Naive thymus-derived CD8-positive, alpha-beta T cell (primary cell): ENCODE measurements at regions not wholly inside any gene's neighbourhood (a gene's known extent, or its start where the extent isn't known, plus 50 kb on each side); places are given as distances from the start of the nearest gene placed in this dataset.

ENCODE experiments used
- ATAC-seq, 2 donors: fragments of 150-1000 bp; cut with Tn5 transposase in 1 of 2; sonication (Bioruptor Pico), chemical (Tn5 transposase) in 1 of 2; 1 replicate in 1 of 2; 2 replicates in 1 of 2; pipeline ENCODE4 v1.10.0; 2021; ENCODE audit warnings: mild to moderate bottlenecking in 2 of 2, moderate library complexity in 2 of 2
- POLR2A ChIA-PET: fragments of 350-600 bp; sonication (Branson Sonifier 250); formaldehyde crosslinking; loops from one replicate; lab custom pipeline; 2021; ENCODE audit warnings: antibody characterized with exemption; lab: Charles Lee
- DNase-seq, 10 donors: peaks; one replicate each; pipeline versions ENCODE4 v3.0.0 to v3.0.0-alpha.2; 2020 to 2022
- H3K27ac Mint-ChIP-seq, 10 donors: one replicate each; pipeline ENCODE4 v1.8.0; 2020 to 2022; ENCODE audit warnings: mild to moderate bottlenecking in 10 of 10, mixed read lengths in 10 of 10, moderate library complexity in 4 of 10, inconsistent platforms in 1 of 10
- H3K27me3 Mint-ChIP-seq, 5 donors: one replicate each; pipeline ENCODE4 v1.8.0; 2021 to 2022; ENCODE audit warnings: mixed read lengths in 5 of 5
- H3K36me3 Mint-ChIP-seq, 3 donors: one replicate each; pipeline ENCODE4 v1.8.0; 2020 to 2022; ENCODE audit warnings: mixed read lengths in 3 of 3, mild to moderate bottlenecking in 2 of 3, inconsistent platforms in 1 of 3
- H3K4me1 Mint-ChIP-seq, 4 donors: one replicate each; pipeline ENCODE4 v1.8.0; 2021 to 2022; ENCODE audit warnings: mixed read lengths in 4 of 4
- H3K4me3 Mint-ChIP-seq, 10 donors: one replicate each; pipeline ENCODE4 v1.8.0; 2020 to 2022; ENCODE audit warnings: mild to moderate bottlenecking in 10 of 10, mixed read lengths in 10 of 10, moderate library complexity in 6 of 10, inconsistent platforms in 1 of 10
- H3K9me3 Mint-ChIP-seq, 9 donors: one replicate each; pipeline ENCODE4 v1.8.0; 2020 to 2022; ENCODE audit warnings: mixed read lengths in 9 of 9, mild to moderate bottlenecking in 3 of 9, inconsistent platforms in 1 of 9, moderate library complexity in 1 of 9

GRCh38 chr5:116992681-116993080 is 418.1 kb upstream of the SEMA6A start:
- ATAC-seq (no peak), DNase-seq (no peak)
- no peak overlapping the region for H3K4me3 Mint-ChIP-seq
- peaks cover 0 to 2% (median 0%) of the 10 kb centered on the region in 9 donors for H3K9me3 Mint-ChIP-seq
- no peaks in the 10 kb centered on the region for H3K36me3 Mint-ChIP-seq
- no peaks in the 10 kb centered on the region for H3K4me1 Mint-ChIP-seq
- POLR2A ChIA-PET: no interaction called here
- no peaks in the 10 kb centered on the region for H3K27me3 Mint-ChIP-seq
- H3K27ac Mint-ChIP-seq: no peak overlapping the region

- Mint-ChIP-seq H3K4me3 (no peak overlapping the region), H3K27ac (no peak overlapping the region)
- no peak for ATAC-seq
These were observed 415.4 kb upstream of the SEMA6A start for GRCh38 chr5:116989995-116990394.

GRCh38 chr5:116982035-116982434 is 407.4 kb upstream of the SEMA6A start:
- Mint-ChIP-seq H3K27ac (no peak overlapping the region), H3K9me3 (peaks cover 0 to 12% (median 0%) of the 10 kb centered on the region in 9 donors), H3K4me1 (no peaks in the 10 kb centered on the region), H3K27me3 (peaks cover 0 to 5% (median 0%) of the 10 kb centered on the region in 5 donors), H3K36me3 (no peaks in the 10 kb centered on the region), H3K4me3 (no peak overlapping the region)
- POLR2A ChIA-PET: no interaction called here
- DNase-seq (no peak), ATAC-seq (no peak)

More at GRCh38 chr5:116989995-116990394, 415.4 kb upstream of the SEMA6A start:
- no peaks in the 10 kb centered on the region for H3K27me3 Mint-ChIP-seq
- POLR2A ChIA-PET: no interaction called here
- H3K4me1 Mint-ChIP-seq: no peaks in the 10 kb centered on the region
- H3K9me3 Mint-ChIP-seq: no peaks in the 10 kb centered on the region
- no peak for DNase-seq
- no peaks in the 10 kb centered on the region for H3K36me3 Mint-ChIP-seq

GRCh38 chr5:116980581-116980980 is 406.0 kb upstream of the SEMA6A start:
- Mint-ChIP-seq H3K27me3 (peaks cover 0 to 5% (median 0%) of the 10 kb centered on the region in 5 donors), H3K9me3 (peaks cover 0 to 12% (median 0%) of the 10 kb centered on the region in 9 donors), H3K27ac (no peak overlapping the region), H3K4me1 (no peaks in the 10 kb centered on the region), H3K36me3 (no peaks in the 10 kb centered on the region), H3K4me3 (no peak overlapping the region)
- POLR2A ChIA-PET: no interaction called here
- DNase-seq (no peak), ATAC-seq (no peak)

DNA sequence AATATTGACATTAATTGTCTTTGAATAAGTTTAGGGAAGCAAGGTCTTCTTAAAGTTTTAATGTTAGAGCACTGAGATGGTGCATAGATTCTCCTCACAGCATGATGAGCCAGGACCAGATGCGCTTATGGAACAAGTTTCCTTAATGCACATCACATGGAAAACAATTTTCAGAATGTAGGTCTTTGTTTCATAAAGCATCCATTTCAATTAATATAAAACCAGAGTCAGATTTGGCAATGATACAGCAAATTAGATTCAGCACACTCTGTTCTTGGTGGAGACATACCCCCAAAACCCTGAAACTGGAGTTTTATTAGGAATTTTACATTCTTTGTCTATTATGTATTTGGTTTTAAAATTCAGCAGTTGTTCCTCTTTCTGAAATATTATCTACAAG is 402.1 kb upstream of the SEMA6A start:
- Mint-ChIP-seq H3K4me3 (no peak overlapping the region), H3K4me1 (no peaks in the 10 kb centered on the region), H3K36me3 (no peaks in the 10 kb centered on the region), H3K27ac (no peak overlapping the region), H3K9me3 (peaks cover 1 to 18% (median 5%) of the 10 kb centered on the region in 9 donors), H3K27me3 (peaks cover 0 to 5% (median 0%) of the 10 kb centered on the region in 5 donors)
- no peak for DNase-seq
- no peak for ATAC-seq
- POLR2A ChIA-PET: no interaction called here

GRCh38 chr5:116971131-116971530 is 396.5 kb upstream of the SEMA6A start:
- POLR2A ChIA-PET: no interaction called here
- H3K36me3 Mint-ChIP-seq: peaks cover 0 to 6% (median 1%) of the 10 kb centered on the region in 3 donors
- ATAC-seq: no peak
- no peak overlapping the region for H3K4me3 Mint-ChIP-seq
- DNase-seq: no peak
- no peaks in the 10 kb centered on the region for H3K4me1 Mint-ChIP-seq
- H3K9me3 Mint-ChIP-seq: peaks cover 0 to 18% (median 11%) of the 10 kb centered on the region in 9 donors
- H3K27ac Mint-ChIP-seq: no peak overlapping the region
- H3K27me3 Mint-ChIP-seq: peaks cover 0 to 4% (median 0%) of the 10 kb centered on the region in 5 donors

- Mint-ChIP-seq H3K36me3 (peaks cover 0 to 6% (median 1%) of the 10 kb centered on the region in 3 donors), H3K9me3 (peaks cover 0 to 18% (median 11%) of the 10 kb centered on the region in 9 donors), H3K4me3 (no peak overlapping the region), H3K27me3 (peaks cover 0 to 4% (median 0%) of the 10 kb centered on the region in 5 donors), H3K27ac (no peak overlapping the region), H3K4me1 (no peaks in the 10 kb centered on the region)
- ATAC-seq (no peak), DNase-seq (no peak)
- POLR2A ChIA-PET: no interaction called here
These were observed 395.7 kb upstream of the SEMA6A start for GRCh38 chr5:116970318-116970717.

GRCh38 chr5:116964438-116964837 is 389.8 kb upstream of the SEMA6A start:
- Mint-ChIP-seq H3K27me3 (peaks cover 0 to 4% (median 0%) of the 10 kb centered on the region in 5 donors), H3K36me3 (peaks cover 0 to 6% (median 1%) of the 10 kb centered on the region in 3 donors), H3K9me3 (peaks cover 0 to 9% (median 1%) of the 10 kb centered on the region in 9 donors), H3K4me1 (no peaks in the 10 kb centered on the region), H3K4me3 (no peak overlapping the region), H3K27ac (no peak overlapping the region)
- DNase-seq (no peak), ATAC-seq (no peak)
- POLR2A ChIA-PET: no interaction called here

DNA sequence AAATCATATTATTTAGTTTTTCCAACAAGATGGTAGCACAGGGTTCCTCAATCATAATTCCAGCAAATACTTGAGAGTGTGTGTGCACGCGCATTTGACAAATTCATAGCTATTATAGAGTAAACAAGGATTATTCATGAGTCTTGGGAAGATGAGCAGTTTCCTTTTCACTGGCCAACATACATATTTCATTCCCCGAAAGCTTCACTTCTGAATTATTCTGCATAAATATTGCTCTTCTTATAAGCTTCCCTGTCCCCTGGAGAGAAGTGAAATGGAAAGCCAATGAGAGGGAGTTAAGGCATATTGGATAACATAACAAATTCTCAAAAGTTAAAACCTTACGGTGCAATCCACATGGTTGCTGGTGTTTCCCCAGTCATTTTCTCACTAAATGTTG is 386.4 kb upstream of the SEMA6A start:
- no peak for DNase-seq
- ATAC-seq: no peak
- H3K36me3 Mint-ChIP-seq: no peaks in the 10 kb centered on the region
- no peak overlapping the region for H3K27ac Mint-ChIP-seq
- peaks cover 0 to 2% (median 0%) of the 10 kb centered on the region in 9 donors for H3K9me3 Mint-ChIP-seq
- POLR2A ChIA-PET: no interaction called here
- H3K27me3 Mint-ChIP-seq: peaks cover 0 to 2% (median 0%) of the 10 kb centered on the region in 5 donors
- no peaks in the 10 kb centered on the region for H3K4me1 Mint-ChIP-seq
- H3K4me3 Mint-ChIP-seq: no peak overlapping the region

DNA sequence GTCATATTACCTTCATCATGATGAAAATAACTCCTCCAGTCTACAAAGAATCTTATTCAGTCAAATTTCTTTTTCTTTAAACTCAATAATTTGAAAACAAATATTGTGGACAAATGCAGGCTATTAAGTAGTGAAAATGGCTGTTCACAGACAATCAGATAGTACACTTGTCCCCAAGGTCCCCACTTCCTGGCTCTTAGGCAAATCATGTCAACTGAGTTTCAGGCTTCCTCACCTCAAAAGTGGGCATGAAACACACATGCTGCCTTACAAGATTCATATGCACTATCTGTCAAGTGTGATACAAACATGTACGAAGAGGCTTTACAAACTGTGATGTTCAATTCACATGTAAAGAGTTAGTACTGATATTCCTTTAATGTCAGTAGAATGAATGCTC is 385.2 kb upstream of the SEMA6A start:
- Mint-ChIP-seq H3K36me3 (no peaks in the 10 kb centered on the region), H3K27me3 (peaks cover 0 to 2% (median 0%) of the 10 kb centered on the region in 5 donors), H3K4me1 (no peaks in the 10 kb centered on the region), H3K9me3 (no peaks in the 10 kb centered on the region), H3K4me3 (no peak overlapping the region), H3K27ac (no peak overlapping the region)
- ATAC-seq: no peak
- POLR2A ChIA-PET: no interaction called here
- DNase-seq: no peak

GRCh38 chr5:116953251-116953930 is 378.8 kb upstream of the SEMA6A start:
- H3K36me3 Mint-ChIP-seq: no peaks in the 10 kb centered on the region
- no peak overlapping the region for H3K4me3 Mint-ChIP-seq
- POLR2A ChIA-PET: no interaction called here
- H3K27me3 Mint-ChIP-seq: peaks cover 0 to 2% (median 0%) of the 10 kb centered on the region in 5 donors
- ATAC-seq: no peak
- no peaks in the 10 kb centered on the region for H3K9me3 Mint-ChIP-seq
- H3K4me1 Mint-ChIP-seq: no peaks in the 10 kb centered on the region
- no peak for DNase-seq
- no peak overlapping the region for H3K27ac Mint-ChIP-seq

- DNase-seq: no peak
- ATAC-seq: no peak
- no peaks in the 10 kb centered on the region for H3K36me3 Mint-ChIP-seq
- POLR2A ChIA-PET: no interaction called here
- H3K27ac Mint-ChIP-seq: no peak overlapping the region
- H3K4me3 Mint-ChIP-seq: no peak overlapping the region
- H3K9me3 Mint-ChIP-seq: no peaks in the 10 kb centered on the region
- H3K4me1 Mint-ChIP-seq: no peaks in the 10 kb centered on the region
- peaks cover 0 to 3% (median 0%) of the 10 kb centered on the region in 5 donors for H3K27me3 Mint-ChIP-seq
These were observed 376.6 kb upstream of the SEMA6A start for GRCh38 chr5:116951219-116951618.

DNA sequence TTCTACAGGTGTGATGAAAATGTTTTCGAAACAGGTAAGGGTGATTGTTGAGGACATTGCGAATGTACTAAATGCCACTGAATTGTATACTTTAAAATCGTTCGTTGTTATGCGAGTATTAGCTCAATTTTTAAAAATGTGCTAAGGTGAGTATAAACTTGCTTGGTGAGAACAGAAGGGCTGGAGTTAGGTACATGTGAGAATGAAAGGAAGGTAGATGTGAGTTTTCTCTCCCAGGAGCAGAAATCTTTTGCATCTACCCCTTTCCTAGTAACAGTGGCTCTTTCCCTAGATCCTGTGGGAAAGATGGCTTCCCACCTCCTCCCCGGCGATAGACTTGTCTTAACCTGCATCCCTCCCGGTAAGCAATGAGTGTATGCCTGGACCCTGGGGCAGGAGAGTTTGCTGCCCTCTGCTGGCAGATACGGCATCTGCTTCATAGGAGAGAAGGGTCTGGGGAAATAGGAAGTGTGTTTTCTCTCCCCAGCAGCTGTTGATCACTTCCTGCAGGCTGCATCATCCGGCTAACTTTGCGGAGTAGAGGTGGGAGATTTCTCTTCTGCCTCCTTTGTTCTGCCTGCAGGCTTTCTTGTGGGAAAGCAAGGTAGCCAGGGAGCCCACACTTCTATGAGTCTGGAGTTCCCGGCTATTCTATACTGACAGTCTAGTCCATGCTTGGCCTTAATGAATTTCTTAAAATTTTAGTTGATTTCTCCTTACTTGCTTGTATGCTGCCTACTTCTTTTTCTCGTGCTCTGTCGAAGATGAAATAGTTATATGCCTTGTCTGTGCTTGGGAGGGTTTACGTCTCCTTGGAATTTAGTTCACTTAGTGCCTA is 373.3 kb upstream of the SEMA6A start:
- peaks cover 0 to 2% (median 0%) of the 10 kb centered on the region in 9 donors for H3K9me3 Mint-ChIP-seq
- H3K27me3 Mint-ChIP-seq: peaks cover 0 to 3% (median 0%) of the 10 kb centered on the region in 5 donors
- no peak overlapping the region for H3K27ac Mint-ChIP-seq
- DNase-seq (peak; percentile 1 to 66 (median 22)), ATAC-seq (no peak)
- H3K36me3 Mint-ChIP-seq: no peaks in the 10 kb centered on the region
- H3K4me3 Mint-ChIP-seq: peak overlapping the region in 1 of 10 donors; percentile 2
- no peaks in the 10 kb centered on the region for H3K4me1 Mint-ChIP-seq
- POLR2A ChIA-PET: no interaction called here
